HUES48 (cell line): ENCODE measurements at regions not wholly inside any gene's neighbourhood (a gene's known extent, or its start where the extent isn't known, plus 50 kb on each side); places are given as distances from the start of the nearest gene placed in this dataset.
A peak's percentile ranks its signal among the peaks of the same experiment; 100 is the strongest.

Experiments
- H3K27ac ChIP-seq: one replicate; pipeline ENCODE4 v1.7.0; 2013; ENCODE audit warnings: low read depth, low read length, inconsistent platforms
- H3K27me3 ChIP-seq: 2 replicates; pipeline ENCODE4 v1.6.1; 2013; ENCODE audit warnings: mild to moderate bottlenecking, low read length; ENCODE audit not compliant: control insufficient read depth, insufficient read depth
- H3K36me3 ChIP-seq: 2 replicates; pipeline ENCODE4 v1.6.1; 2013; ENCODE audit warnings: low read length; ENCODE audit not compliant: control insufficient read depth, insufficient read depth
- H3K4me1 ChIP-seq: 2 replicates; pipeline ENCODE4 v1.6.1; 2013; ENCODE audit warnings: mild to moderate bottlenecking, low read length; ENCODE audit not compliant: control insufficient read depth, insufficient read depth
- H3K4me3 ChIP-seq: 2 replicates; pipeline ENCODE4 v1.5.1; 2013; ENCODE audit warnings: mild to moderate bottlenecking, low read depth, low read length
- H3K9ac ChIP-seq: 2 replicates; pipeline ENCODE4 v1.6.1; 2013; ENCODE audit warnings: mild to moderate bottlenecking, low read depth, low read length, moderate library complexity
- H3K9me3 ChIP-seq: 2 replicates; pipeline ENCODE4 v1.6.1; 2013; ENCODE audit warnings: low read length; ENCODE audit not compliant: control insufficient read depth, insufficient read depth

DNA sequence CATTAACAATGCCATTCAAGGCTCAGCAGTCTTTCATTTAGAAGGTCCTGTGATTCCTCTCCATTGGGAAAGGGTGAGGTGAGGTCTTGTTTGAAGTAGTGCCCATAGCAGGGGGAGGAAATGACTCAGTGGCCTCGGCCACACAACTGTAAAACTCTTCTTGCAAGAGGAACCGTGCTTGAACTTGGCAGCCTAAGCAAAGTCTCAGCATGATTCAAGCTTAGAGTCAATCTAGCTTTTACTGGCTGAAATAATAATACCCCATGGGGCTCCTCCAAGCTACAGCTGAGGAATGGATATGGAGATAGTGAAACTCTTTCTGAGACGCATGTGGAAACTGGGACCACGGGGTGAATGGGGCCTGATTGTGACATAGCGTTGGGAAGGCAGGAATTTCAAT, 428.2 kb downstream of the BMP2 start:
- Histone ChIP-seq H3K27ac (no peak overlapping the region), H3K4me1 (no peaks in the 10 kb centered on the region), H3K27me3 (no peaks in the 10 kb centered on the region), H3K36me3 (no peaks in the 10 kb centered on the region), H3K9me3 (no peaks in the 10 kb centered on the region), H3K9ac (no peak overlapping the region), H3K4me3 (no peak overlapping the region)

DNA sequence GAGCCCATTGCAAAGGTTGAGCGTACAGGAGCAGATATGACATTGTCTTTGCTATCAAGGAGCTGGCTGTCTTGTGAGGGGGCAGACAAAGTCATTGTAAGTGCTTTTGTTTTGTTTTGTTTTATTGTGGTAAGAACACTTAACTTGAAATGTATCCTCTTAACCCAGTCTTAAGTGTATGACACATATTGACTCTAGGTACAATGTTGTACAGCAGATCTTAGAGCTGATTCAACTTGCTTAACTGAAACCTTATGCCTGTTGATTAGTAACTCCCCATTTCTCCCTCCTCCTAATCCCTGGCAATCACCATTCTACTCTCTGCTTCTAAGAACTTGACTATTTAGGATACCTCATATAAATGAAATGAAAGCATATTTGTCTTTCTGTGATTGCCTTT, 429.0 kb downstream of the BMP2 start:
- Histone ChIP-seq H3K36me3 (no peaks in the 10 kb centered on the region), H3K27me3 (no peaks in the 10 kb centered on the region), H3K9ac (no peak overlapping the region), H3K4me1 (no peaks in the 10 kb centered on the region), H3K4me3 (no peak overlapping the region), H3K9me3 (no peaks in the 10 kb centered on the region), H3K27ac (no peak overlapping the region)

DNA sequence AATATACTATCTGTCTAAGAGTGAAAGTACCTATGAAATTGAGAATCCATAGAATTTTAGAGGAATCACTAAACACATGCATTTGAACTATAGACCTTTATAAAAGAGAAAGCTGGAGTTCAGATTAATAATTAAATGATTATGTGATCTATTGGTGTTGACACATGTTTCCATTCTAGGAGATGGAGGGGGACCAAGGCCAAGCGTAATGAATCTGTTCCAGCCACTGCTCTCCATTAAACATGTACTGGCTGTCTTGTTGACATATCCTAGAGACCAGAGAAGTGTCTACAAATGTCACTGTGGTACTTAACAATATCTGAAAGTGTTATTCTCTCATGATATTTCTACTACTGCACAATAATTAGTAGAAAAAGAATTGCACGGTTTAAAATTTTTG, 432.4 kb downstream of the BMP2 start:
- Histone ChIP-seq H3K27ac (no peak overlapping the region), H3K4me1 (no peaks in the 10 kb centered on the region), H3K27me3 (no peaks in the 10 kb centered on the region), H3K9me3 (no peaks in the 10 kb centered on the region), H3K4me3 (no peak overlapping the region), H3K9ac (no peak overlapping the region), H3K36me3 (no peaks in the 10 kb centered on the region)

DNA sequence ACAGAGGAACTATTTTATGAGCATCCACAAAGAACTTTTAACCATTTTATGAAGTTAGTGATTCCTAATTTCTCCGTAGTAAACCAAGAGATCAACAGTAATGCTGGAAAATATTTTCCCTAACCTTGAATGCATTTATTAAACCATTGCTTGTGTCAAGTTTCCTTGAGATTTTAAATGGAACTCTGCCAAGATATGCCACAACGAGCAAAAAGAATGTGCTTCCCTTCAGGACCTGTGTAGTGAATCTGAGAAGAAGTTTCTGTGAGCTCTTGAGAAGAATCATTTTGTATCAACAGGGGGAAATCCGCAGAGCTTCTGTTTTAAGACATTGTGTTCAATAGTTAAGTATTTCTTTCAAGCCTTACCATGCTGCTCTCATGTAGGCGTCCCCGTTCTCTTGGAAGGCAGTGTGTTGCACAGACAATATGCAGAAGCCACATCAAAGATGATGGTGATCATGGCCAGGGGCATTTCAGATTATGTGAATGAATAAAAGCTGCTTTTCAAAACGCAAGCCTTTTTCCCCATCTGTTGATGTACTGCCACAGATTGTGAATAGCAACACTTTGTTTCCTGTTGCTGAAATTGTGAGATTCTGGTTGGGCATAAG, 439.8 kb downstream of the BMP2 start:
- H3K4me1 ChIP-seq, result no peaks in the 10 kb centered on the region
- no peak overlapping the region for H3K9ac ChIP-seq
- H3K27ac ChIP-seq, result no peak overlapping the region
- no peaks in the 10 kb centered on the region for H3K27me3 ChIP-seq
- no peak overlapping the region for H3K4me3 ChIP-seq
- H3K9me3 ChIP-seq, result no peaks in the 10 kb centered on the region
- H3K36me3 ChIP-seq, result no peaks in the 10 kb centered on the region

DNA sequence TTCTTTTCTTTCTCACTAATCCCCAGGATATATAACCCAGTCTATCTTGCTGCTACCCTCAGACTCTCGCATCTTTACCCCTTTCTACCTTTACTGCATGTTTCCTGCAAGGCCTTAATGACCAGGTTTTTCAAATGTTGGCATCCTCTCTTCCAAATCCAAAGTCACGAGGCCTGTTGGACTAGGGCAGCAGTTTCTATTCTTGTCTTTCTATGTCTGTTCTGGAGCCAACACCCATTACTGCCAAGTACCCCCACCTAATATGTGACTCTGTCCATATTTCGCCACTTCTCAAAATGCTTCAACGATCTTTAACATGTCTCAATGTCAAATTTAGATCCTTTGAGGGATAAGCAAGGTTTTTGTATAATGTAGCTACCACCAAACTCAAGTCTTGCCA, 443.4 kb downstream of the BMP2 start:
- Histone ChIP-seq H3K27me3 (no peaks in the 10 kb centered on the region), H3K36me3 (no peaks in the 10 kb centered on the region), H3K27ac (no peak overlapping the region), H3K4me1 (peaks cover 10% of the 10 kb centered on the region), H3K9ac (no peak overlapping the region), H3K4me3 (no peak overlapping the region), H3K9me3 (no peaks in the 10 kb centered on the region)

DNA sequence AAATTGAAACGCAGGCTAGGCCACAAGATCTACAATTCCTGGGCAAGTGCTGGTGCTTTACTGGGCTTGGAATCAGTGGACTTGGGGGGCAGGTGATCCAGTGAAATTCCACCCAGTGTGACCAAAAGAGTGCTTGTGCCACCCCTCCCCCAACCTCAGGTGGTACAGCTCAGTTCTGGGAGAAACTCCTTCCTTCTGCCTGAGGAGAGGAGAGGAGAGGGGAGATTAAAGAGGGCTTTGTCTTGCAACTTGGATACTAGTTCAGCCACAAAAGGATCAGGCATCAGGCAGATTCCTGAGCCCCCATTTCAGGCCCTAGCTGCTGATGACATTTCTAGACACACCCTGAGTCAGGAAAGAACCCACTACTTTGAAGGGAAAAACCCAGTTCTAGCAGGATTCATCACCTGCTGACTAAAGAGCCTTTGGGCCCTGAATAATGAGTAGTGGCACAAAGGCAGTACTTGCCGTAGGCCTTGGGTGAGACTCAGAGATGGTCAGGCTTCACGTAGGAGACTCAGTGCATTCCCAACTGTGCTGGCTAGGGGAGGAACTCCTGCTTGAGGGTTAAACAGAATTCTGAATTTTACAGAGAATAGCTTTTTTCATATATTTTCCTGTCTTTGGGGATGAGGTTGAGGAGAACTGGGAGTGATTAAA, 446.7 kb downstream of the BMP2 start:
- H3K9ac ChIP-seq, result no peak overlapping the region
- peaks cover 10% of the 10 kb centered on the region for H3K4me1 ChIP-seq
- H3K36me3 ChIP-seq, result no peaks in the 10 kb centered on the region
- H3K27me3 ChIP-seq, result no peaks in the 10 kb centered on the region
- H3K27ac ChIP-seq, result peak overlapping the region; percentile 39
- no peaks in the 10 kb centered on the region for H3K9me3 ChIP-seq
- no peak overlapping the region for H3K4me3 ChIP-seq

DNA sequence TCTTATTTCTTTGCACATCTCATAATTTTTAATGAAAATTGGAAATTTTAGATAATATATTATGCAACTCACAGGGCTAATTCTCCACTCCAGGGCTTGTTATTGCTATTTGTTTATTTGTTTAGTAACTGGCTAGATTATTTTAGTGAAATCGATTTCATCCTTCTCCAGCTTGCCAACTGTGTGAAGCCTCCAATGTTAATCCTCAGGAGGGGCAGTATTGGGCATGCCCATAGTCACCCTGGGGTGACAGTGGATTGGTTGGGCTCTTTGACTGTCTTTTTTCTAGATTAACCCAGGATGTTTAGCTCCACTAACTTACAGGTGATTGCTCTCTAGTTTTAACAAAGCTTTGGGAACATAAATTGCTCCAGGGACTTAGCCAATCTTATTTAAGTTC, 450.1 kb downstream of the BMP2 start:
- H3K4me3 ChIP-seq, result no peak overlapping the region
- H3K27ac ChIP-seq, result no peak overlapping the region
- H3K9ac ChIP-seq, result no peak overlapping the region
- H3K27me3 ChIP-seq, result no peaks in the 10 kb centered on the region
- no peaks in the 10 kb centered on the region for H3K9me3 ChIP-seq
- H3K4me1 ChIP-seq, result peaks cover 10% of the 10 kb centered on the region
- no peaks in the 10 kb centered on the region for H3K36me3 ChIP-seq

DNA sequence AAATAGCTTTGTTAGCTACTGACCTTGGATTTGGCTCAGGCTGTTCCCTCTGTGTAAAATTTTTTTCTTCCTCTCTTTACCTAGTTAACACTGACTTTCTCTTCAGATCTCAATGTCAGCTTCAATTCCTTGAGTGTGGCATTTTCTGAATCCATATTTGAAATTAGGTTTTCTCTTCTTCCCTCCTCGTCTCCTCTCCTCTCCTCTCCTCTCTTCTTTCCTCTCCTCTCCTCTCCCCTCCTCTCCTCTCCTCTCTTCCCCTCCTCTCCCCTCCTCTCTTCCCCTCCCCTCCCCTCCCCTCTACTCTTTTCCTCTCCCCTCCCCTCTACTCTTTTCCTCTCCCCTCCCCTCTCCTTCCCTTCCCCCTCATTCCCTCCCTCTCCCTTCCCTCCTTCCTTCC, 453.3 kb downstream of the BMP2 start:
- Histone ChIP-seq H3K4me3 (no peak overlapping the region), H3K27ac (no peak overlapping the region), H3K4me1 (no peaks in the 10 kb centered on the region), H3K27me3 (no peaks in the 10 kb centered on the region), H3K9me3 (no peaks in the 10 kb centered on the region), H3K36me3 (no peaks in the 10 kb centered on the region), H3K9ac (no peak overlapping the region)

DNA sequence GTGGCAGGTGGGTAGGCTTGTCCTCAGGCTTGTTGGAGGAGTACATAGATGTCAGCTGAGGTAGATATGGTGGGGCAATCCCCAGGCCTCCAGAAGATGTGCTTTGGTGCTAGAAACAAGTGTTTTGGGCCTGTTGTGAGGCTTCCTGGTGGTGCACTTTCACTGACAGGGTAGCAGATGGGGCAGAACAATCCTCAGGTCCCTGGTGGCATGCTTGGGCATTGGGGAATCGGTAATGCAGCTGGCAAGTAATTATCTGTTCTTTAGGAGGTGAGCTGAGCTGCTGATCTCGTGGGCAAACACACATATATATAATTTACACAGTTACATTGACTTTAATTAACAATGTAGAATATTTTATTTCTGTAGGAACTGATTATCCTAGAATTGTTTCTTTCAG, 458.7 kb downstream of the BMP2 start:
- Histone ChIP-seq H3K9me3 (no peaks in the 10 kb centered on the region), H3K27ac (no peak overlapping the region), H3K4me1 (no peaks in the 10 kb centered on the region), H3K36me3 (no peaks in the 10 kb centered on the region), H3K9ac (no peak overlapping the region), H3K4me3 (no peak overlapping the region), H3K27me3 (no peaks in the 10 kb centered on the region)

DNA sequence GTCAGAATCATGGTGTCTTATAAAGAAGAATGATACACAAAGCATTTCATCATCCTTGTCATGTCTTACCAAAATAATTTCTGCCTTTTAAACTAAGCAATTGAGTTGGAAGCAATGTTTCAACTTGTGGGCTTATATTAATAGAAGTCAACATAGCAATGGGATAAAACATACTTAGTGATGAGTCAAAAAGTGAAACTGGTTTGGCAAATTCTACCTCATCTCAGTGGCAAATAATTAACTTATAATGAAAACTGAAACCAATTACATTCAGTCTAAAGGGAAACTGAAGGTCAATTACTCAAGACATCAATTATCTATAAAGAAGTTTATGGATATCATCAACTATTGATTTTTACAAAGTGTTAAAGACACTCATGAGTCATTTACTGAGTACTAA, 463.8 kb downstream of the BMP2 start:
- Histone ChIP-seq H3K27ac (no peak overlapping the region), H3K9ac (no peak overlapping the region), H3K36me3 (no peaks in the 10 kb centered on the region), H3K4me1 (no peaks in the 10 kb centered on the region), H3K4me3 (no peak overlapping the region), H3K27me3 (no peaks in the 10 kb centered on the region), H3K9me3 (peaks cover 9% of the 10 kb centered on the region; the same call in 1 of the 2 replicates)

DNA sequence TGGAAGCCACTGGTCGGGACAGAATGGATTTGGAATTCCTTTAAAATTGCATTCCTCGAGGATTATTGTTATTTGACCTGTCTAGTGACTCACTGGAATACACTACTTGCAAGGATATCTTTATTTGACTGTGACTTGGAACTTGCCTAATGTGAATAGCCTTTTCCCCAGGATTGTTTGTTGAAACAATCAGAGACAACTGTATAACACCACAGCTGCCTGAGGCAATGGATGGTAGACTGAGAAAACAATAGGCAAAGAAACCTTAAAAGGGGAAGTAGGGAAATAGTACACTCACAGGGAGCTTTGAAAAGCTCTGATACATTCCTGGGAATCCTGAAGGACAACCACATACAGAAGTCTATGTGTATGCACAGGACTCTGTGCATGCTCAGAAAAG, 465.3 kb downstream of the BMP2 start:
- no peak overlapping the region for H3K4me3 ChIP-seq
- H3K9ac ChIP-seq, result no peak overlapping the region
- no peaks in the 10 kb centered on the region for H3K27me3 ChIP-seq
- H3K4me1 ChIP-seq, result no peaks in the 10 kb centered on the region
- H3K9me3 ChIP-seq, result peaks cover 9% of the 10 kb centered on the region; the same call in 1 of the 2 replicates
- no peak overlapping the region for H3K27ac ChIP-seq
- no peaks in the 10 kb centered on the region for H3K36me3 ChIP-seq
